Activated CD8-positive, alpha-beta memory T cell treated with anti-CD3 and anti-CD28 coated beads for 4 hours (primary cell): ENCODE measurements at regions not wholly inside any gene's neighbourhood (a gene's known extent, or its start where the extent isn't known, plus 50 kb on each side); places are given as distances from the start of the nearest gene placed in this dataset.

Experiments
- DNase-seq, 2 donors: peaks; one replicate each; pipeline ENCODE4 v3.0.0-alpha.2; 2020; ENCODE audit warnings: low read depth in 2 of 2

DNA sequence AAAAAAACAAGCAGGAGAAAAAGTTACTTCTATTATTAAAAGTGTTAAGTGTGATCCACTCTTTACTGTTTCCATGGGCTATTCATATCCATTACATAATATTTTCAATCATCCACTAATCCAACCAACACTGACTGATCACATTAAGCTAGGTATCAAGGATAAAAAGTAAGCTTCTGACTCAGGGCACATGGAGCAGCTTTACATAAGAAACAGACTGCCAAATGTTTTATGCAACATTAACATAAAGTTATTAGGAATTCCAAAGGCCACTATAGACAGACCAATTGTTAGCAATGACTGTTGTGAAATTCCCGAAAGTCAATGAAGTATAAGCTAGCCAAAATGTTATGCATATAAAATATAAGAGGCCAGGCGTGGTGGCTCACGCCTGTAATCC is 277.6 kb downstream of the ZEB2 start:
- no peak for DNase-seq

DNA sequence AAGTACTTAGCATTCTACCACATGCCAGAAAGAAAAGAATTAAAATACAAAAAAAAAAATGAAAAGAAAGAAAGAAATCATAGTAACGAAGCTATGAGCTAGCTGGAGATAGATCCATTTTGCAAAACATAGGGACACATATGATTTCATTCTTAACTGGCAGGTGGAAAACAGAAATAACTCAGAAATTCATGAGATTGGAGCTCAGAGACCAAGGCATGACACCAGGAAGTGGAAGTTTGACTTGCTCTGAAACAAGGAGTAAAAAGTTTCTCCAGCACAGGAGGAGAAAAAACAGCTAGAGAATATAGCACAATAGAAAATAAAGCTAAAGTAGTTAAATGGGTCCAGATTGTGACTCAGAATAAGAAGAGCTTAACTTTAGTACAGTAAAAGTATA is 278.1 kb downstream of the ZEB2 start:
- no peak for DNase-seq

DNA sequence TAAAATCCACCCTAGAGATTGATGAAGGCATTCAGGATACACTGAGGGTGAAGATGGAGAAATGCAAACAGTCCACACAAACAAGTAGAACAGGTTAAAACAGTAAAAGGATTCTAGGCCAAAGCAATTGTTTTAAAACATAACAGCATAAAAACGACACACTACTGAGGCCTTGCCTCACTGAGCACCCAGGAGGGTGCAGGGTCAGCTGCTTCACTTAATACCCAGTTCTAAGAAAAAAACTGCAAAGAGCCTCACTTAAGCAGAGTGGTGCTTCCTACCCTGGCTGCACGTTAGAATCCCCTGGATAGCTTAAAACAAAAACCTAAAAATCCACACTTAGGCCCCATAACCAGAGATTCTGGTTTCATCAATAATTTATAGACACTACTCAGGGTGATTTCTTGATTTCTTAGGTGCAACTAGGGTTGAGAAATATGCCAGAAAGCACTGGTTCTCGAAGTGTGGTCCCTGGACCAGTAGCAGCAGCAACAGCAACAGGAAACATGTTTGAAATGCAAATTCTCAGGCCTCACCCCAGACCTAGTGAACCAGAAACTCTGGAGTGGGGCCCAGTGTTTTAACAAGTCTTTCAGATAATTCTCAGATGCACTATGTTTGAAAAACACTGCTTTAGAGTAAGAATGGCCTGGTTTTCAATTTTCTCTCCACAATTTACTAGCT is 279.1 kb downstream of the ZEB2 start:
- no peak for DNase-seq

DNA sequence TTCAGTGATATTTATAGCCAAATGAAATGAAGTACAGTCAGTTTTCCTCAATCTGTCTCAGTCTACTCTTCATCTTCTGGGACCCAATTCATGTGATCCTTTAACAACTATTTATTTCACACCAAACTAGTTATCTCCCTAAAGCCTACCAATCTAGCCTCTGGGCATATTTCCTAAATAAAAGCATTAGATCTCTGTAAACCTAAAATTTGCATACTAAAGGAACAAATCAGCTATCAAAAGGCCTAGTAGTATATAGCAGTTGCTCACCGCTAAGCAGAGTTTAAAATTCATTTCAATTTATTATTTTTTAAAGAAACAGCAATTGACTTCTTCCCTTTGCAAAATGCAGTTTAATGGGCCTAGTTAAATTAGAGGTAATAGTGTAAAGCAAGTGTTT is 280.2 kb downstream of the ZEB2 start:
- DNase-seq, result no peak

DNA sequence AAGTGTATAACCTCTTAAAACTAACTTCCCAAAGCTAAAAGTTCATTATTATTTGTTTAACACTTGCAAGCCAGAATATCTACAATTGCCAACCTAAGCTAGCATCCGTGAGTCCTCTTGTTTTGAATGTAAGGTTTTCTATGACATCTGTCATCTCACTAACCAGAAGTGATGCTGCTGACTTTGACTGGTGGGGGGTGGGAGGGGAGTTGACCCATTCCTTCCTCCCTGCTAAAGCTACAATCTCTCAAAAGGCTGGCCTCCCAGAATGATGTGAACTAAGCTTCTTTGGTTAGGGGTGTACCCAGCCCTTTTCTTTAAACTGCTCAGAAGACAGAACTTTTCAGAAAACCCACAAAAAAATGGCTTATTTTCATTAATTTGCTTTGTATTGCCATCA is 280.6 kb downstream of the ZEB2 start:
- DNase-seq, result no peak

DNA sequence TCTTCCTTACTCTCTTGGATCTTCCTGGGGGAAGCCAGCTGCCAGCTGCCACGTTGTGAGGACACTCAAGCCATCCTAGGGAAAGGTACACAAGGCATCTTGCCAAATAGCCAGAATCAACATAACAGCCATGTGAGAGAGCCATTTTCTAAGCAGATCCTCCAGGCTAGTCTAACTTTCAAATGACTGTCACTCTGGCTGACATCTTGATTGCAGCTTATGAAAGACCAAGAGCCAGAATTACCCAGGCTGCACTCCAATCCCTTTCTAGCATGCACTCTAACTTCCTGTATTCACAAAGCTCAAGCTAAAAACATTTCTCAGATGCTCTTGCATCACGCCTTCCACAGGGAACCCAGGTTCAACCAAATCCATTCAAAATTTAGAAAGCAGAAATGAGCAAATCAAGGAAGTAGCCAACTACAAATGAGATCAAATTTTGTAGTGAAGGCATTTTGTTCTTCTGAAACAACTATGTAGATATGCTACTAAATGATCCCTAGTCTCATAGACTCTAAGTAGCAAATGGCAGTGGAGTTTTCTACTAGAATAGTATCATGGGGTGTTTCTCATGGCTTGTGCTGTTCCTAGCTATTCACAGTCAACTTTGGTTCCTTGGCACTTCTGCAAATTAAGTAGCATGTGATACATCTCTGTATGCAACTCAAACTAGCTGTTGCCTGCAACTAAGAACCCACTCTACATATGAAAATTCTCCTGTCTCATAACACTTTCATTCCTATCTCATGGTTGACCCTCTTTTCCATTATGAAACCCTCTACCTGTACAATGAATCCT is 281.9 kb downstream of the ZEB2 start:
- no peak for DNase-seq

DNA sequence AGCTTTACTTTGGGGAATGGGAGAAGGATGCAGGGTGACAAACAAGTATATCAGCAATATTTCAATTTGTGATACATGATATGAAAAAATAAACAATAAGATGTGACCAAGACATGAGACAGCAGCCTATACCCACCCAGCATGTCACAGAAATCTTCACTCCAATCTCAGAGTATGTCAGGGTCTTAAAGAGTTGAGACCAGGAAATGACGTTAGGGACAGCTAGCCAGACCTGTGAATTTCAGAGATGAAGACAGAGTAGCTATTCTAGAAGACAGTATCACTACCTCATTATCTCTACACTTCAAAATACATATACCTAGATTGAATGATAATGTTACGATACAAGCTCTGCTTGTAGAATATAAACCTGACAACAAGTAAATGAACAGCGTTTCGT is 282.8 kb downstream of the ZEB2 start:
- no peak for DNase-seq

DNA sequence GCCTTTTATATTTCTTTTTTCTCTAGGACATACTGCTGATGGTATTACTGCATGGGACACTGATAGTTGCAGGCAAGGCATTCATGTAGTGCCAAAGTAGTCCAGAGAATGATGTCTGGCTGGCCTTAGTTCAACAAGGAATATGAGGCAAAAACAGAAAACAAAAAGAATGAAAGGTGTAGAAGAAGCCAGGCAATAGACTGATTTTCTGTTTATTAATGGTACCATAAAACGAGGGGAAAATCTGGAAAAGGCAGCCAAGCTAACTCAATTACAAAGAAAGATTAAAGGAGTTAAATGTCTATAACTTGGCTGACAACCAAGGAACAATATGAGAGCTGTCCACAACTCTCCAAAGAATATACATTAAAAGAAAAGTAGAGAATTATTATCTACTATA is 284.9 kb downstream of the ZEB2 start:
- DNase-seq, result no peak

DNA sequence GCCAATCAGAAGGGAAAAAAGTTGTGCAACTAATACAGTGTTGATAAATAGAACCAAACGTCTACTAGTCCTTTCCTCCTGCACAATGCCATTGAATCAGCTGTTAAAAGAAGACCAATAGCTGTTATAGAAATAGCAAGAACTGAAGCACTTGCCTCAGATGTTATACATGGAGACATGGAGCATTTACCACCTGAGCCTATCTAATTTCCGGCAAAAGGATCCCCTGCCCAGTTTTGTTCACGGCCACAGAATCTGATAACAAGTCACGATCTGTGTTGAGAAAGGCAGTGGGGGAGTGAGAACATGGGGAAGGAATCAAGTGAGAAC is 285.4 kb downstream of the ZEB2 start:
- DNase-seq, result no peak

DNA sequence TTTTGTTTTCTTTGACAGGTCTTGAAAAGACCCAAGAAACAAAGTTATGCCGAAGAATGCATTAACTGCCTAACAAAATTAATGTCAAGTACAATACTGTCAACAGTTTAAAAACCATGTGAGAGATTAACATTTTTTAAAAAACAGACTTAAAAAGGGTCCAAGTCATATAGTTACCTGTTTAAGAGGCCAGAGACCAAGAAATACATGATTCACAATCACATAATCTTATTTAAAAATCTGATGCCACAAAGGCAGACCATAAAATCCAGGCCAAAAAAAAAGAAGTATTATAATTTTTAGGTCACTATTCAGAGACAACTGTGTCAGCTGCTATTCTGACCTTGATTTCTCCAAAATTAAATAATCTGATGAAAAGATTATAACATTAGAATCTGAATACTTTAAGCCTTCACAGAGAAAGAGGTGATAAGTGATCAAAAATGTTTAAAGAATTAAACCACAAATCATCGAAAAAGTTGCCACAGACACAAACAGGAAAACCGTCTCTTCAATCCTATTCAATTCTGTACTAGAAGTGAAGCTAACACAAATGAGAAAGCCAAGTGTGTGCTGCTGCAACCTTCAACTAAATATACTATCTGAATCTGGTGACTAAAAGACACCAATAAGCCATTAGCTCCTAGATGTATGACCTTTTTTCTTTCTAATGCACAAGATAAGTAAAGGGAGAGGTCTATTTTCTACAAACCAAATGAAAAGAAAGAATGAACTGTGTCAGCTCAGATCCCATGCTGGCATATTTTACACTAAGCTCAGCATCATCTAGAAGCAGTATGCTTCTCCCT is 286.0 kb downstream of the ZEB2 start:
- no peak for DNase-seq

DNA sequence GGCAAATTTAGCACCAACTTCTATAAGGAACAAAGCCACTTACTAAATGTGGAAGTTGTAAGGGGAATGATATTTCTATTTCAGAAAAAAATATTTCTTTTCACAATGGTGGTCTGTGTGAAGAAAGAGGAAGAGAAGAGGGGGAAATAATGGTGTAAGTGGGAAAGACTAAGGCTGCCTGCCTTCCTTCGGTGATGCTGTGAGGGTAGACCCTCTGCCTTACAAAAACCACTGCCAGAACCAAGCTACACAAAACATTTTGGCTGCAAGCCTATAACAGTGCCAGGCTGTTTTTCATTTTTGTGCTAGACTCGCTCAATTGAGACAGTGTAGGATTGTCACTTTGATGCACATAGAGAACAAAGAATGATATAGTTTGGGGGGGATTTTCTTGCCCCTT is 286.6 kb downstream of the ZEB2 start:
- DNase-seq, result no peak

DNA sequence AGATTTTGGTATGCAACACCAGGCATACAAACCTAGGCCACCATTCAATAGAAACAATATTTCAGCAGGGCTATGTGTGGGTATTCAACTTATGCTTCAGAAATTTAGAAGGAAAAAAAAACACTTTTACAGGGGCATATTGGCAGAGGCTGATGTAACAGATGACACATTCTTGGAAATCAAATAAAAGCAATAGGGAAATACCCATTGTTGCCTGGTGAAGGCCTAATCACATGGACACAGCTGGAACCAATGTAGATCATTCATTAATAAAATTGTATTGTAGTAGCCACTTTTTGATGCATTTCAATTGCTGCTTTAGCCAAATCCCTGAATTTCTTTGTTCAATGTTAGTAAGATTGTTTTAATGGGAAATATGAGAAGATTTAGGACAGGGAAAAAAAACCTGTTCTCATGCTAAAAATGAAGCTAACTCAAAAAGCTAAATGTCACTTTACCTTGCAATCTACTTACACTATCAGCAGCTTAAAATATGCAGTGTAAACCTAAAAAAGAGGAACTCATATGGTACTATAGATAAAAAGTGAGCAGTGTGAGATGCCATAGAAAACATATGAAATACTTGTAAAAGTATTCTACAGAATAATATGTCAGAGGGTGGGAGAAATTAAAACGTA is 289.4 kb downstream of the ZEB2 start:
- DNase-seq, result no peak

DNA sequence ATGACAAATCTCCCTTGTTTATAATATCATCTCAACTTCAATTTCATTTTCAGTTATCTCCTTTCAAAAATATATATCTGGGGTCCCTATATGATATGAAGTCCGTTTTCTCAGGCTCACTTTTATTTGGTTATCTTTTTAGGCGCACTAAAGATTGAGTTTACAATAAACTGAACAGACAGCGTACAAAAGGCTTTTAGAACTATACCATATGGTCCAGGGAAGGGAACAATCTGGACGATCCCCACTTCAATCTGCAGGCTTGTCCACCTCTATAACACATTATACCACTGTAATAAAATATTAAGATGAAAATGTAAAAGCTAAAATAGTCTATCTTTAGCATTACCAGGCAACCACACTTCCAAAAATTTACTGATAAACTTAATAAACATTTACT is 289.9 kb downstream of the ZEB2 start:
- DNase-seq, result no peak

DNA sequence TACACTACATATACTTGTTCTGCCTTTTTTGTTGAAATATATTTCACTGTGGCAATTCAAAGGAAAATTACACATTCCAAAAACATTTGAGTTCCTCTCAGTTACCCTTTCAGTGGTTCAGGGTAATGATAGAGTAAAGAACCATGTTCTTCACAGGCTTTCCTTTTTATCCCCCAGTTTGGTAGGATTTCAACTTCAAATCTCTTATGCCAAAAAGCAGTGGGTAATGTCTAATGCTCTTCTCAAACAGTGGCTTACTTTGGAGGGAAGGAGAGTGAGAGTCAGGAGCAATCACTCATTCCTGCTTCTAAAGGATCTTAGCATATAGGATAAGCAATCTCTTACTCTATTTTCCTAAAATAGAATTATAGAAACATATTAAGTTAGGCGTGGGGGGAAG is 290.6 kb downstream of the ZEB2 start:
- no peak for DNase-seq

DNA sequence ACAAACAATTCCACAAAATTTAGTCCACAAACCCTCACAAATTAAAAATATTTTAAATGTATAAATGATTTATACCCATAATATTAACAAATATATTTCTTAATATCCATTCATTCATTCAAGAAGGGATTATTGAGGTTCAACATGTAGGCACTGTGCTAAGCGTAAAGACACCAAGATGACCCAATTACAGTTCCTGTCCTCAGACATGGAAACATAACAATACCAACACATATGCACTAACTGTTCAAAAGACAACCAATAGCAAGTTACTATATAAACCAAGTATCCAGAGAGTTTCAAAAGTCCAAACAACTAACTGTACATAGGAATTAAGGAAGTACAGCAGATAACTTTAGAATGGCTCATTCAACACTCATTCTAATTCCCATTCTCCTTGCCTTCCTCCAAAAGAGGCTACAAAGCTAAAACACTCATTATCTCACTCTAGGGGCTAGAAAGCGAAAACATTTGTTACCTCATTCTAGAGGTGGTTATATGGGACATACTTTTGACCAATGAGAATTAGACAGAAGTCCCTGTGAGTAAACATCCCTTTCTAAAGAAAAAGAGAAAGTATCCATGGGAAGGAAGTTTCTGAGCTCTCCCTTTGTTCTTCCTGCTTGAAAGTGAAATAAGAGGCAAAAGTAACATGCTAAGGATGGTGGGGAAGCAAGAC is 292.4 kb downstream of the ZEB2 start:
- no peak for DNase-seq

DNA sequence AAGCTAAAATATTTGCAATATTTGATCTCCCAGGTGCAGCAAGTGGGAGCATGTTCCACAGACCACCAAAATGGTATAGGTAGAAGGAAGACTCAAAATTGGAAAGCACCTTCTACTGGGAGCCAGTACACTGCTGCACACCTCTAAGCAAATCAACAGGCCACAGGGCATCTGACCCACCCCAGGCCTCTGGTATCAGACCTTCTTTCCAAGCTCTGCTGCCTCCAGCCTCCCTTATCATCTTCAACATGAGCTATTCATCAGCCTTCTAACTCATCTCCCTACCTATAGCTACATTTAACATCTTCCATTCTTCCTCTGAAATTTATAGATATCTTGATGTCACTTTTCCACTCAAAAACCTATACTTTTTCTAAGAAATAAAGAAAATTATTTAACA is 294.8 kb downstream of the ZEB2 start:
- no peak for DNase-seq

DNA sequence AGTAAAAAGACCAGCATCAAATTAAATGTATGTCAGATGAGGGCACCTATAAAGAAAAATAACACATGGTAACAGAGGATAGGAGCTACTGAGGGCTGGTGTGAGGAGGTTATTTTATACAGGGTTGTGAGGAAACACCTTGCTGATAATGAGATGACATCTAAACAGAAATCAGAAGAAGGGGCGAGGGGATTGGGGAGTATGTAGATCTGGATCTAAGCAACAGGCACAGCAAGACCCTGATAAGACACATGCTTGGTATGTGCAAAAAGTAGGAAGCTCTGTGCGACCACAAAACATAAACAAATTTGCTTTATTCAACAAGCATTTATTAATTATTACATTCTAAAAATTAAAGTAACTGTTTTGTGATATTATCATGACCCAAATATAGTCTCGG is 295.4 kb downstream of the ZEB2 start:
- no peak for DNase-seq

DNA sequence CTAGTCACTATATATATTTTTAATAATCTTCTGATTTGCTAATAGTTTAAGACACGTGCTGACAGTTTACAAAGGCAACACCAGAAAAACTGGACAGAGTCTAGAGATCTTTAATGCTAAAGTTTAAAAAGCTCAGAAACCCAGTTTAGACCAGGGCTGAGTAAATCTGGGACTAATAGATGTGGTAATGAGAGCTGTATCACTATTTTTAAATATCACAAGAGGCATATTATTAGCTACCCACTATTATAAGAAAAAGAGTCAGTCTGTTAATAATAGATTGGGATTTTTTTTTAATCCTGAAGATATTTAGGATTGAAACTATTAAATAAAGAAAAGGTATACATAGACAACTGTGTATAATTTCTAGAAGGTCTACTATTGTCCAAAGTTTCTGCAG is 299.9 kb downstream of the ZEB2 start:
- DNase-seq, result no peak

DNA sequence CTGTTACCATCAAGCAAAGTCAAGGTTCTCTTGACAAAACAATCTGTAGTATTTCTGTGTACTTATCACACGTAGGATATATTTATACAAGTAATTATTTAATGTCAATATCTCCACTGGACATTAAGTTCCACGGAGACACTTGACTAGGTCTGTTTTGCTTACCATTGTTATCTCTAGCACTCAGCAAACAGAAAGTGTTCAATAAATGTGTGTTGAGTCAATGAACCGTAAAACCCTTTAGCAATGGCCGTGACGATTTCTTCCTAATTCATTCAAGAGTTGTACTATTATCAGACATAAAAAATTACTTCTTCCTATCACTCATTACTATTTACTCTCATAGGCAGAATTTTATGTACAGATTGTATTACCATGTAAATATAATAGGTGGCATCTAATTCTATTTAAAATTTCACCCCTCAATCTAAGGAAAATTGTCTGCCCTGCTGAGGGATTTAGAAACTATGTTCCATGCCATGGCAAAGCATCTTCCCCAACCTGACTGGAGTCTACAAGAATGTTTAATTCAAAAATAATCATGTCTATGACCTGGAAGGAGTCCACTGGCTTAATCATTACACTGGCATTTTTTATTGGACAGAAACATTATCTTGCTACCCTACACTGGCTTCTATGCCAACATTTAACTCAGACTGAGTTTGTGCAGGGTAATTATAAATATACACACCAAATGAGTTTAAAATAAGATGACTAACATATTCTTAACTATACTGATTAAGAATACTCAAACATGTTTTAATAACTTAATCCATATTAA is 301.9 kb downstream of the ZEB2 start:
- no peak for DNase-seq

DNA sequence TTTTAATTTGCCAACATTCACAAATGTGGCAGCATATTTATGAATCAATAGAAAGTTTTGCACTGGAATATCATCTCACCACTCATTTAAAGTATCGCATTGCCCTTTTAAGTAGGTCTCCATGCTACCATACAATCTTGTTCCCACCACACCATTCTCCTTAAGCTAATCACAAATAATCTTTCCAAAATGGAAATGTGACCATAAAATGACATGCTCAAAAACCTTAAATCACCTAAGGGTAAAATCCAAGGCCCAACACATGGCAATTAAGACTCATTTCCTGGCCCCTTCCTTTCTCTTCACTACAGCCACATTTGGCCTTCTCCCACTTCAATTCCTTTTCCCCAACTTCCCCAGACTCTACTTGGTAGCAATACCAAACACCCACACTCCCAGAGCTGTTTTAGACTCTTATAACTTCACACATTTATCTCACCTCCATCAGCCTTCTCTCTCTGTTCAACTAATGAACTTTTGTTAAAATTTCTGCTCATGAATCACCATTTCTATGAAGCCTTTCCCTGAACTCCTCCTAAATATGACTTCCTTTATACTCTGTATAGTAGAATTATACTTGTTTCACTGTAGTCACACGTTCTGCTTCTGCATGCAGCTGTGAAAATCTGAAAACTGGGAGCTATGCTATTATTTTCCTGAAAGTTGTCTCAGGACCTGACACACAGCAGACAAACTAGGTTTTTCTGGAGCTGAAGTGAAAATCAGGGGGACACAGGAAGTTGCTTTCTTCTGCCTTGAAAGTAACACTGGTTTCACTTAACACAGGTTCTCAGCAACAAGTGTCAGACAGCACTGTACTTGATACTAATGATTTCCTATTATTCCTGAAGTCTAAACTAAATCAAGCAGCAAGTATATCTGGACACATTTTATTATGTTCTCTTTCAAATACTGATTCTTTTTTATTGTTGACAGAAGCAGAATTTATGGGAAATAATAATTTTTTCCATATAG is 303.9 kb downstream of the ZEB2 start:
- DNase-seq, result no peak
